Smooth muscle cell (in vitro differentiated cells): ENCODE measurements at regions not wholly inside any gene's neighbourhood (a gene's known extent, or its start where the extent isn't known, plus 50 kb on each side); places are given as distances from the start of the nearest gene placed in this dataset.

ENCODE experiments used
- DNase-seq: peaks from one replicate; lab custom pipeline; 2025; ENCODE audit not compliant: unreplicated experiment; lab: John Stamatoyannopoulos, UW
- H2AFZ ChIP-seq: fragments of 200-600 bp; sonication (generic); 2 replicates; pipeline ENCODE4 v1.6.0; 2016; ENCODE audit warnings: antibody characterized with exemption, low read depth, mild to moderate bottlenecking
- H3F3A ChIP-seq: fragments of 200-600 bp; sonication (generic); 2 replicates; pipeline ENCODE4 v1.6.0; 2017; ENCODE audit warnings: antibody characterized with exemption, low read depth
- H3K27ac ChIP-seq: fragments of 200-600 bp; sonication (generic); 2 replicates; pipeline ENCODE4 v1.5.1; 2016; ENCODE audit warnings: low read depth, mild to moderate bottlenecking
- H3K27me3 ChIP-seq: fragments of 200-600 bp; sonication (generic); 2 replicates; pipeline ENCODE4 v1.6.1; 2016; ENCODE audit warnings: low read depth, mild to moderate bottlenecking
- H3K36me3 ChIP-seq: fragments of 200-600 bp; sonication (generic); 2 replicates; pipeline ENCODE4 v1.5.1; 2016; ENCODE audit warnings: low read depth
- H3K4me1 ChIP-seq: fragments of 200-600 bp; sonication (generic); 2 replicates; pipeline ENCODE4 v1.5.1; 2016; ENCODE audit warnings: low read depth
- H3K4me2 ChIP-seq: fragments of 200-600 bp; sonication (generic); 2 replicates; pipeline ENCODE4 v1.6.0; 2016; ENCODE audit warnings: mild to moderate bottlenecking
- H3K4me3 ChIP-seq: fragments of 200-600 bp; sonication (generic); 2 replicates; pipeline ENCODE4 v1.5.1; 2016; ENCODE audit warnings: mild to moderate bottlenecking
- H3K79me2 ChIP-seq: fragments of 200-600 bp; sonication (generic); 2 replicates; pipeline ENCODE4 v1.6.0; 2016; ENCODE audit warnings: low read depth, mild to moderate bottlenecking
- H3K9ac ChIP-seq: fragments of 200-600 bp; sonication (generic); 2 replicates; pipeline ENCODE4 v1.6.0; 2016; ENCODE audit warnings: low read depth
- H3K9me3 ChIP-seq: fragments of 200-600 bp; sonication (generic); replicated peaks from 2 replicates; pipeline ENCODE4 v1.5.1; 2016; ENCODE audit warnings: low read depth
- H4K20me1 ChIP-seq: fragments of 200-600 bp; sonication (generic); 2 replicates; pipeline ENCODE4 v1.6.0; 2016; ENCODE audit warnings: low read depth
- WGBS: methylation state at CpG from one replicate; pipeline ENCODE4 v1.1.7; 2016; ENCODE audit warnings: low lambda C conversion rate; 5-methylcytosine and 5-hydroxymethylcytosine counted together
- TF ChIP-seq, protein P1 (sequence below): fragments of 200-600 bp; sonication (generic); IDR thresholded peaks from 2 replicates; pipeline ENCODE4 v1.5.1; 2017; ENCODE audit warnings: borderline replicate concordance, mild to moderate bottlenecking, antibody characterized with exemption; ENCODE audit not compliant: insufficient read depth, poor library complexity, severe bottlenecking

DNA sequence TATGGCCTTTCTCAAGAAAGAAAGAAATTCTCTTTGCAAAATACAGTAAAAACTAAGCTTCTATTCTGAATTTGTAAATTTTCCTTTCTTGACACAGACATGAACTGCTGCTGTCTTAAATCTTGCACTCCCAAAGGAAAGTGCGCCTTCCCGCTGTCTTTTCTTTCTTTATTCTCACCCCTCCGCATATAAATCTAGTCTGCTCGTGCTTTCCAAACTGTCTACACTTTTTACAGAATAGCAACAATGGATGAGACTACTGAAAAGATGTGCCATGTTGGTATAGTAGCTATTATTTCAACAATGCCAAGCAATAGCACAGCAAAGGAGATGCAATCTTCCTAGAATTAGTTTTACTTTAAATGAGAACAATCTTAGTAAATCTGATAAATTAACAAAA lies 328.8 kb upstream of the PDE3A start:
- no peak for DNase-seq
- no peaks in the 10 kb centered on the region for H3K36me3 ChIP-seq
- no peaks in the 10 kb centered on the region for H3K27me3 ChIP-seq
- H3K4me1 ChIP-seq = no peaks in the 10 kb centered on the region
- H3K79me2 ChIP-seq = no peaks in the 10 kb centered on the region
- H3F3A ChIP-seq = peaks cover 2% of the 10 kb centered on the region
- no peaks in the 10 kb centered on the region for H3K9me3 ChIP-seq
- H3K4me3 ChIP-seq = no peak overlapping the region
- no peak overlapping the region for H3K4me2 ChIP-seq
- no peak overlapping the region for H3K9ac ChIP-seq
- WGBS = 91% methylated on average over 4 of the region's 4 CpGs
- no peaks in the 10 kb centered on the region for H4K20me1 ChIP-seq
- H2AFZ ChIP-seq = no peak overlapping the region
- no peak overlapping the region for H3K27ac ChIP-seq
- TF ChIP-seq, protein P1, sequence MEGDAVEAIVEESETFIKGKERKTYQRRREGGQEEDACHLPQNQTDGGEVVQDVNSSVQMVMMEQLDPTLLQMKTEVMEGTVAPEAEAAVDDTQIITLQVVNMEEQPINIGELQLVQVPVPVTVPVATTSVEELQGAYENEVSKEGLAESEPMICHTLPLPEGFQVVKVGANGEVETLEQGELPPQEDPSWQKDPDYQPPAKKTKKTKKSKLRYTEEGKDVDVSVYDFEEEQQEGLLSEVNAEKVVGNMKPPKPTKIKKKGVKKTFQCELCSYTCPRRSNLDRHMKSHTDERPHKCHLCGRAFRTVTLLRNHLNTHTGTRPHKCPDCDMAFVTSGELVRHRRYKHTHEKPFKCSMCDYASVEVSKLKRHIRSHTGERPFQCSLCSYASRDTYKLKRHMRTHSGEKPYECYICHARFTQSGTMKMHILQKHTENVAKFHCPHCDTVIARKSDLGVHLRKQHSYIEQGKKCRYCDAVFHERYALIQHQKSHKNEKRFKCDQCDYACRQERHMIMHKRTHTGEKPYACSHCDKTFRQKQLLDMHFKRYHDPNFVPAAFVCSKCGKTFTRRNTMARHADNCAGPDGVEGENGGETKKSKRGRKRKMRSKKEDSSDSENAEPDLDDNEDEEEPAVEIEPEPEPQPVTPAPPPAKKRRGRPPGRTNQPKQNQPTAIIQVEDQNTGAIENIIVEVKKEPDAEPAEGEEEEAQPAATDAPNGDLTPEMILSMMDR = no peak

DNA sequence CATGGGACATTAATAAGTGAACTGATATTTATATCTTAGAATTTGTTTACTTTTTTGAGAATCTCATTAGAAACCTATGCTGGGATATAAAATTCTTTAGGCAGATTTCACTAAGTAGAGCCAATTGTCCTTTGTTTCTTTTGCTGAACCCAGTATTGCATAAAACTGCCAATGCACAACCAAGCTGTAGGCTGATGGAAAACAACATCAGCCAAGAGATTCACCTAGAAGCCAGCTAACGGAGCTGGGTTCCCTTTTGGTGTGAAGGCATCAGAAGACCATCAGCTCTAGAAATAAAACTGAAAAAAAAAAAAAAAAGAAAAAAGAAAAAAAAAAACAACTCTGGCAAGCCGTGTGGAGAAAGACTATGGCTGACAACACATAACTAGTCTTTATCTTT lies 328.2 kb upstream of the PDE3A start:
- TF ChIP-seq, protein P1 = no peak
- H3K9me3 ChIP-seq = no peaks in the 10 kb centered on the region
- no peak overlapping the region for H3K4me2 ChIP-seq
- no peaks in the 10 kb centered on the region for H3K36me3 ChIP-seq
- H4K20me1 ChIP-seq = no peaks in the 10 kb centered on the region
- no peak for DNase-seq
- no peak overlapping the region for H2AFZ ChIP-seq
- peaks cover 5% of the 10 kb centered on the region for H3F3A ChIP-seq
- H3K9ac ChIP-seq = no peak overlapping the region
- H3K27ac ChIP-seq = no peak overlapping the region
- WGBS = 62% methylated on average over 2 of the region's 2 CpGs
- H3K79me2 ChIP-seq = no peaks in the 10 kb centered on the region
- H3K4me3 ChIP-seq = no peak overlapping the region
- H3K27me3 ChIP-seq = no peaks in the 10 kb centered on the region
- no peaks in the 10 kb centered on the region for H3K4me1 ChIP-seq

DNA sequence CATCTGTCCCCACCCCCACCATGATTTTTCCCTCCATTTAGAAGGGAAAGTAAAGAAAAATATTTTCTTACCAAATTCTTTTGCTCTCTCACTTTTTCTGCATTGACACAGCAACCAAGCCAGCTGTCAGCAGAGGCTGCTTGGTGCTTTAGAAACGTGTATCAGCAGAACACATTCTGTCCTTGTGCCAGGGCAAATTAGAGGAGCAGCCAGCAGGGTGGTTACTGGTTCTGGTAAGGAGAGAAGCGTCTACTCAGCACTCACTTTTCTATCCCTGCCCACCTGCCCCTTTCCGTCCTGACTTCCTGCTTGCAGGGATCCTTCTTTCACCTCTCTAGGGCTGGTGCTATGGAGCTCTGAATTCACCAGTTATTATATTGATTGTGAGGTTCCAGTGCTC lies 327.5 kb upstream of the PDE3A start:
- Histone ChIP-seq H3F3A (peaks cover 5% of the 10 kb centered on the region), H3K79me2 (no peaks in the 10 kb centered on the region), H3K4me1 (no peaks in the 10 kb centered on the region), H3K27me3 (no peaks in the 10 kb centered on the region), H3K9me3 (no peaks in the 10 kb centered on the region), H4K20me1 (no peaks in the 10 kb centered on the region), H3K4me3 (no peak overlapping the region), H3K27ac (no peak overlapping the region), H3K36me3 (no peaks in the 10 kb centered on the region), H3K4me2 (no peak overlapping the region), H3K9ac (no peak overlapping the region), H2AFZ (no peak overlapping the region)
- TF ChIP-seq, protein P1 = no peak
- no peak for DNase-seq
- WGBS = 51% methylated on average over 3 of the region's 3 CpGs

DNA sequence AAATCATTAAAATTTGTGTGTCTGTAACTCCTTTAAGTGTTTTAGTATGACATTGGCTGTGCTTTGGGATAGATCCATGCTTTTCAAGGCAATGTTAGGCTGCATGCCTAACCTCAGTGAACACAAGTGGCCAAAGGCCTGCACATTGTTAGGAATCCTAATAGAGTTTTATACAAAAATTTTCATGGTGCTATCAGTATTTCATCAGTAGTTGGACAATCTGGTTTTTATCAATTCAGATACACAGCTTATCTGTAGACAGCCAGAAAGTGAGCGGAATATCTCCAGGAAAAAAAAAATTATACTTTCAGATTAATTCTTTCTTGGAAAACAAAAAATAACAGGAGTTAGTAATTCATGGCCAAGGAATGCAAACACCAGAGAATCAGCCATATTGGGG lies 324.0 kb upstream of the PDE3A start:
- H3K27me3 ChIP-seq = no peaks in the 10 kb centered on the region
- H3K9me3 ChIP-seq = no peaks in the 10 kb centered on the region
- H3F3A ChIP-seq = peaks cover 5% of the 10 kb centered on the region
- H3K4me3 ChIP-seq = no peak overlapping the region
- no peaks in the 10 kb centered on the region for H3K4me1 ChIP-seq
- no peaks in the 10 kb centered on the region for H3K79me2 ChIP-seq
- no peak overlapping the region for H3K9ac ChIP-seq
- no peaks in the 10 kb centered on the region for H4K20me1 ChIP-seq
- H3K36me3 ChIP-seq = no peaks in the 10 kb centered on the region
- DNase-seq = no peak
- no peak overlapping the region for H3K27ac ChIP-seq
- TF ChIP-seq, protein P1 = no peak
- no peak overlapping the region for H3K4me2 ChIP-seq
- no peak overlapping the region for H2AFZ ChIP-seq
- WGBS = 97% methylated on average over 1 of the region's 1 CpG
